MCF 10A (cell line): ENCODE measurements at regions not wholly inside any gene's neighbourhood (a gene's known extent, or its start where the extent isn't known, plus 50 kb on each side); places are given as distances from the start of the nearest gene placed in this dataset.

ENCODE experiments used
- BruUV-seq: library from RNA; stranded (reverse); fragments of 400-500 nt; replicated peaks from 2 replicates; lab custom pipeline; 2021; lab: Mats Ljungman, UMichigan
- CTCF ChIA-PET: fragments of 300-600 bp; sonication (Branson Sonifier 250); formaldehyde crosslinking; extraction: SDS; loops from one replicate; lab custom pipeline; 2021; ENCODE audit warnings: antibody characterized with exemption, inconsistent platforms; lab: Yijun Ruan, JAX
- POLR2A ChIA-PET: fragments of 300-600, 350-650 bp; sonication (Branson Sonifier 250); formaldehyde crosslinking; extraction: SDS; loops from one replicate; lab custom pipeline; 2020; ENCODE audit warnings: antibody characterized with exemption, inconsistent platforms; lab: Yijun Ruan, JAX
- DNase-seq: peaks from one replicate; pipeline ENCODE4 v3.0.0-alpha.2; 2018; ENCODE audit not compliant: unreplicated experiment
- H3K27ac Mint-ChIP-seq: one replicate; pipeline ENCODE4 v1.8.0; 2022; ENCODE audit warnings: mild to moderate bottlenecking, low read depth, mixed read lengths; ENCODE audit not compliant: unreplicated experiment
- H3K27me3 Mint-ChIP-seq: one replicate; pipeline ENCODE4 v1.8.0; 2022; ENCODE audit warnings: mixed read lengths; ENCODE audit not compliant: insufficient read depth, unreplicated experiment
- H3K36me3 Mint-ChIP-seq: one replicate; pipeline ENCODE4 v1.8.0; 2022; ENCODE audit warnings: mild to moderate bottlenecking, moderate library complexity, mixed read lengths; ENCODE audit not compliant: insufficient read depth, unreplicated experiment
- H3K4me1 Mint-ChIP-seq: one replicate; pipeline ENCODE4 v1.8.0; 2022; ENCODE audit warnings: mixed read lengths; ENCODE audit not compliant: insufficient read depth, unreplicated experiment
- H3K4me3 Mint-ChIP-seq: one replicate; pipeline ENCODE4 v1.8.0; 2022; ENCODE audit warnings: mild to moderate bottlenecking, moderate library complexity, mixed read lengths; ENCODE audit not compliant: unreplicated experiment
- H3K9me3 Mint-ChIP-seq: one replicate; pipeline ENCODE4 v1.8.0; 2022; ENCODE audit warnings: mixed read lengths; ENCODE audit not compliant: unreplicated experiment
- CTCF ChIP-seq: fragments of 200-600 bp; IDR thresholded peaks from one replicate; pipeline ENCODE4 v1.8.0; 2022; ENCODE audit warnings: antibody characterized with exemption, mild to moderate bottlenecking; ENCODE audit not compliant: unreplicated experiment
- intact Hi-C: fragments of 100-400 bp; cut with micrococcal nuclease; formaldehyde crosslinking; loops from 2 replicates; pipeline ENCODE4 v1.14.1; 2022

DNA sequence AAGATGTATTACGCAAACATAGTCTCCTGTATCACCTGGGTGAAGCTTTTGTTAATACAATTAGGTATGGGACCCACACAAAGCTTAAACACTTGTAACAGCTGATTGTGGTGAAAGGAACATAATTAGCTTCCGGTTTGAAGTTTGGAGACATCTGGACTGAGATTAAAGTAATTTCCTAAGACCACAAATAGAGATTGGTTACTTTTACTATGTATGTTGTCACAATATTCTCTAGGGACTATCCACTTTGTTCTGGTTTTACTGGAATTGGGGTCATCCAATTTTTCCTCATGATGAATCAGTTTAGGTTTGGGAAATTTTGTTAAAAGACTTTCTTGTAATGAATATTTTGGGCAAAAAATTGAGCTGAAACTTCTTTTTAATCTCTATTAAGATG is 71.8 kb upstream of the SAMSN1 start:
- no peak for TF ChIP-seq CTCF
- Mint-ChIP-seq H3K4me1 (peaks cover 10% of the 10 kb centered on the region), H3K4me3 (no peak overlapping the region), H3K9me3 (peaks cover 8% of the 10 kb centered on the region), H3K36me3 (no peaks in the 10 kb centered on the region), H3K27ac (no peak overlapping the region), H3K27me3 (no peaks in the 10 kb centered on the region)
- DNase-seq = no peak
- ChIA-PET POLR2A (interaction anchor here (0.6 to 1.5 kb wide), 3 partner anchors 15 to 26 kb away, joined by 3 to 4 read pairs (median 4); no protein-coding TSS in a partner anchor), CTCF (interaction anchor here (0.7 to 2.1 kb wide), 2 partner anchors 10 to 153 kb away, joined by 3 to 9 read pairs; no protein-coding TSS in a partner anchor)
- intact Hi-C loops = no loop called here
- BruUV-seq = no TSS peak

- CTCF ChIA-PET = interaction anchor here (2.1 kb wide), 1 partner anchor 11 kb away, joined by 9 read pairs; no protein-coding TSS in a partner anchor
- Mint-ChIP-seq H3K27ac (peak overlapping the region; percentile 86), H3K27me3 (no peaks in the 10 kb centered on the region), H3K4me1 (peaks cover 10% of the 10 kb centered on the region), H3K4me3 (no peak overlapping the region), H3K36me3 (no peaks in the 10 kb centered on the region), H3K9me3 (peaks cover under 1% of the 10 kb centered on the region)
- intact Hi-C loops = no loop called here
- TF ChIP-seq CTCF = no peak
- BruUV-seq = no TSS peak
- POLR2A ChIA-PET = interaction anchor here (0.7 to 1.5 kb wide), 3 partner anchors 12 to 25 kb away, joined by 4 read pairs; no protein-coding TSS in a partner anchor
- no peak for DNase-seq
These were observed 70.9 kb upstream of the SAMSN1 start for GRCh38 chr21:14617040-14617393.

DNA sequence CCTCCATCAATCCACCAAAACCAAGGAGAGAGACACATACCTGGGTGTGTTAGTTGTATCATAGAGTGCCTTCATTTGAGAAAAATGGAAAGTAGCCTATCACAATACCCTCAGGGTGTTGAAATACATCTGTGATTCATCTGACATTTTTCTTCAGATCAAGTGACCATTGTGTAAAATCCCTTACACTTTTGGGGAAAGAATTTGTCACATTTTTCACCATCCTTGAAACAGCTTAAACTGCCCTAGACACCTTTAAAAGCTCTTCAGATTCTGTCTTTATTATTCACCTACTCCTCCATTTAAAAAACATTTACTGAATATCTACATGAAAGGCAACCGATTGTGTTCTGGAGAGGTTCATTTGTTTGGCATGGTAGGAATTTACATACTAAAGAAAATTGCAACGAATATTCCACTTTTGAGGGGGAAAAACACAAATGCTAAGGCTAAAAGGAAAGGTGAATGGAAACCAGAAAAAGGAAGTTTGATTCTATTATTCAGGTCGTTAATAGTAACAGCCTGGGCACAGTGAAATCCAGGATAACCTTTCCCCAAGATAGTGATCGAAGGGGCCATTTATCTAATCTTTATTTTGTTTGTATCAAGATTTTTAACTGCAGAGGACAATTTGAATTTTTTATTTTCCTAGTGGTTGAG is 70.4 kb upstream of the SAMSN1 start:
- Mint-ChIP-seq H3K36me3 (peaks cover 4% of the 10 kb centered on the region), H3K9me3 (no peaks in the 10 kb centered on the region), H3K27ac (peak overlapping the region; percentile 86), H3K27me3 (no peaks in the 10 kb centered on the region), H3K4me3 (peak overlapping the region; percentile 63), H3K4me1 (peaks cover 10% of the 10 kb centered on the region)
- TF ChIP-seq CTCF = no peak
- ChIA-PET CTCF (no interaction called here), POLR2A (interaction anchor here (1.0 to 1.5 kb wide), 2 partner anchors 13 to 14 kb away, joined by 4 read pairs; no protein-coding TSS in a partner anchor)
- no TSS peak for BruUV-seq
- intact Hi-C loops = no loop called here
- DNase-seq = peak; percentile 73

- Mint-ChIP-seq H3K4me1 (peaks cover 10% of the 10 kb centered on the region), H3K27ac (peak overlapping the region; percentile 10), H3K36me3 (peaks cover 5% of the 10 kb centered on the region), H3K4me3 (peak overlapping the region; percentile 63), H3K27me3 (no peaks in the 10 kb centered on the region), H3K9me3 (no peaks in the 10 kb centered on the region)
- CTCF ChIA-PET = interaction anchor here (1.8 kb wide), 1 partner anchor 12 kb away, joined by 9 read pairs; no protein-coding TSS in a partner anchor
- POLR2A ChIA-PET = interaction anchor here (1.2 to 2.7 kb wide), 3 partner anchors 11 to 46 kb away, joined by 3 to 18 read pairs (median 6); no protein-coding TSS in a partner anchor
- BruUV-seq = TSS peak; percentile 51
- no peak for TF ChIP-seq CTCF
- DNase-seq = no peak
- intact Hi-C loops = no loop called here
These were observed 69.4 kb upstream of the SAMSN1 start for GRCh38 chr21:14615359-14615974.
